Aorta (tissue), 5 donors: ENCODE measurements at regions not wholly inside any gene's neighbourhood (a gene's known extent, or its start where the extent isn't known, plus 50 kb on each side); places are given as distances from the start of the nearest gene placed in this dataset.

Experiments used
- ATAC-seq: fragments of 200-7000 bp; cut with Tn5 transposase; one replicate; pipeline ENCODE4 v1.9.1; 2022; ENCODE audit warnings: moderate library complexity; ENCODE audit not compliant: low FRiP score
- DNase-seq, 2 donors: peaks; one replicate each; pipeline ENCODE4 v3.0.0-alpha.2; 2020
- H3K27ac ChIP-seq, 2 donors: one replicate each; pipeline ENCODE4 v1.5.1; 2013; ENCODE audit warnings: low read length in 2 of 2, mild to moderate bottlenecking in 2 of 2, moderate library complexity in 2 of 2, control low read depth in 1 of 2, inconsistent platforms in 1 of 2, low read depth in 1 of 2
- H3K27me3 ChIP-seq, 2 donors: one replicate each; pipeline ENCODE4 v1.6.1; 2013; ENCODE audit warnings: control low read depth in 1 of 2, low read length in 1 of 2, mild to moderate bottlenecking in 1 of 2, moderate library complexity in 1 of 2; ENCODE audit not compliant: insufficient read depth in 2 of 2, control insufficient read depth in 1 of 2
- H3K36me3 ChIP-seq, 2 donors: one replicate each; pipeline ENCODE4 v1.6.1; 2013; ENCODE audit warnings: control low read depth in 1 of 2, low read length in 1 of 2, mild to moderate bottlenecking in 1 of 2; ENCODE audit not compliant: insufficient read depth in 2 of 2, control insufficient read depth in 1 of 2
- H3K4me1 ChIP-seq, 2 donors: one replicate each; pipeline ENCODE4 v1.6.1; 2013; ENCODE audit warnings: low read length in 2 of 2, control low read depth in 1 of 2, mild to moderate bottlenecking in 1 of 2, moderate library complexity in 1 of 2; ENCODE audit not compliant: insufficient read depth in 2 of 2, control insufficient read depth in 1 of 2
- H3K4me3 ChIP-seq, 2 donors: one replicate each; pipeline ENCODE4 v1.5.1; 2013; ENCODE audit warnings: low read length in 2 of 2, control low read depth in 1 of 2, mild to moderate bottlenecking in 1 of 2
- H3K9me3 ChIP-seq: one replicate; pipeline ENCODE4 v1.6.1; 2013; ENCODE audit warnings: mild to moderate bottlenecking, low read length; ENCODE audit not compliant: control insufficient read depth
- WGBS, 2 donors: extraction: QIAGEN DNeasy Blood & Tissue Kit; methylation state at CpG; one replicate each; pipeline ENCODE4 v1.1.7; 2013; 5-methylcytosine and 5-hydroxymethylcytosine counted together
- intact Hi-C, 2 donors: fragments of 100-400 bp; cut with DNase I; formaldehyde crosslinking; loops; one replicate each; pipeline versions ENCODE4 v1.14.2 to v1.15.0; 2022
- donor health status: healthy with polysubstance abuse.
- donor health status: Bipolar disorder and iron deficiency.
- donor health status: DM: no; HTN: no; CAD: no.
- donor health status: DM: no; HTN: no; CAD: no.
- donor health status: DM: yes; HTN: yes; CAD: no.

- no peak for DNase-seq
Observed at GRCh38 chr20:56166781-56167465, 81.6 kb upstream of the MC3R start.

GRCh38 chr20:56171087-56172012 lies 77.2 kb upstream of the MC3R start:
- no peak for DNase-seq
- no peak for ATAC-seq
- Histone ChIP-seq H3K36me3 (no peaks in the 10 kb centered on the region), H3K9me3 (no peaks in the 10 kb centered on the region), H3K4me3 (no peak overlapping the region), H3K4me1 (no peaks in the 10 kb centered on the region), H3K27ac (no peak overlapping the region), H3K27me3 (no peaks in the 10 kb centered on the region)
- intact Hi-C loops = no loop called here
- WGBS, 2 donors = 67 to 70% methylated on average over 6 of the region's 6 CpGs

More at GRCh38 chr20:56166781-56167465, 81.6 kb upstream of the MC3R start:
- no peaks in the 10 kb centered on the region for H3K9me3 ChIP-seq
- no peaks in the 10 kb centered on the region for H3K4me1 ChIP-seq
- 91 to 92% methylated on average over 15 of the region's 15 CpGs for WGBS, 2 donors
- intact Hi-C loops = no loop called here
- no peak overlapping the region for H3K4me3 ChIP-seq
- H3K27ac ChIP-seq = no peak overlapping the region
- ATAC-seq = no peak
- no peaks in the 10 kb centered on the region for H3K36me3 ChIP-seq
- H3K27me3 ChIP-seq = peaks cover 0 to 2% of the 10 kb centered on the region in 2 donors

DNA sequence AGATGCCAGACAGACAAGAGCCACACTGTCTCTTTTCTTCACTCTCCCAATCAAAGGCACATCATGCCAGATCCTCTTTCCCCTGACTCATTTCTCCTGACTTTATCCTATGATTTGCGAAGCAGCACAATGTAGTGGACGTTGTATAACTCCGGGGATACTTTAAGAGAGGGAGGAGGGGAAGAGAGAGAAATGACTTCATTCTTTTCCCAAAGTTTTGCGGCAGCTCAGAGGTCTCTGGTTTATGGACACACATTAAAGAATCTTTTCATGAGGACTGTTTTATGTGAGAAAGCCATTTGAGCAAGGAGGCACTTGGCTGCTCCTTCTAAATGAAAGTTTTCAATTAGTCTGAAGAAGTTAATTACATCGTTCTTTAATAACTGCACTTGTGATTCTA lies 75.1 kb upstream of the MC3R start:
- intact Hi-C loops = no loop called here
- no peak for DNase-seq
- H3K4me3 ChIP-seq = no peak overlapping the region
- no peaks in the 10 kb centered on the region for H3K4me1 ChIP-seq
- H3K27me3 ChIP-seq = no peaks in the 10 kb centered on the region
- WGBS, 2 donors = 63% methylated on average over 5 of the region's 5 CpGs
- ATAC-seq = no peak
- H3K9me3 ChIP-seq = no peaks in the 10 kb centered on the region
- H3K27ac ChIP-seq = no peak overlapping the region
- no peaks in the 10 kb centered on the region for H3K36me3 ChIP-seq

GRCh38 chr20:56174416-56174815 lies 74.1 kb upstream of the MC3R start:
- DNase-seq = no peak
- H3K36me3 ChIP-seq = no peaks in the 10 kb centered on the region
- H3K4me1 ChIP-seq = no peaks in the 10 kb centered on the region
- 87 to 97% methylated on average over 3 of the region's 3 CpGs for WGBS, 2 donors
- H3K27me3 ChIP-seq = no peaks in the 10 kb centered on the region
- no peaks in the 10 kb centered on the region for H3K9me3 ChIP-seq
- no peak for ATAC-seq
- intact Hi-C loops = no loop called here
- no peak overlapping the region for H3K27ac ChIP-seq
- H3K4me3 ChIP-seq = no peak overlapping the region

- H3K27me3 ChIP-seq = no peaks in the 10 kb centered on the region
- no peak for DNase-seq
- no peaks in the 10 kb centered on the region for H3K36me3 ChIP-seq
- intact Hi-C loops = no loop called here
- no peak for ATAC-seq
- H3K27ac ChIP-seq = no peak overlapping the region
- H3K4me1 ChIP-seq = no peaks in the 10 kb centered on the region
- H3K4me3 ChIP-seq = no peak overlapping the region
- no peaks in the 10 kb centered on the region for H3K9me3 ChIP-seq
- 78 to 83% methylated on average over 3 of the region's 3 CpGs for WGBS, 2 donors
Observed at GRCh38 chr20:56175884-56176283, 72.6 kb upstream of the MC3R start.

- 53 to 60% methylated on average over 6 of the region's 6 CpGs for WGBS, 2 donors
- no peak for DNase-seq
- H3K4me3 ChIP-seq = no peak overlapping the region
- no peaks in the 10 kb centered on the region for H3K36me3 ChIP-seq
- no peak overlapping the region for H3K27ac ChIP-seq
- H3K4me1 ChIP-seq = no peaks in the 10 kb centered on the region
- no peak for ATAC-seq
- intact Hi-C loops = no loop called here
- no peaks in the 10 kb centered on the region for H3K27me3 ChIP-seq
- H3K9me3 ChIP-seq = no peaks in the 10 kb centered on the region
Observed at GRCh38 chr20:56178219-56178618, 70.3 kb upstream of the MC3R start.

GRCh38 chr20:56179051-56179450 lies 69.5 kb upstream of the MC3R start:
- Histone ChIP-seq H3K4me3 (no peak overlapping the region), H3K27ac (no peak overlapping the region), H3K4me1 (no peaks in the 10 kb centered on the region), H3K9me3 (no peaks in the 10 kb centered on the region), H3K27me3 (no peaks in the 10 kb centered on the region), H3K36me3 (no peaks in the 10 kb centered on the region)
- WGBS, 2 donors = 56% methylated on average over 4 of the region's 4 CpGs
- no peak for ATAC-seq
- DNase-seq = no peak
- intact Hi-C loops = no loop called here

DNA sequence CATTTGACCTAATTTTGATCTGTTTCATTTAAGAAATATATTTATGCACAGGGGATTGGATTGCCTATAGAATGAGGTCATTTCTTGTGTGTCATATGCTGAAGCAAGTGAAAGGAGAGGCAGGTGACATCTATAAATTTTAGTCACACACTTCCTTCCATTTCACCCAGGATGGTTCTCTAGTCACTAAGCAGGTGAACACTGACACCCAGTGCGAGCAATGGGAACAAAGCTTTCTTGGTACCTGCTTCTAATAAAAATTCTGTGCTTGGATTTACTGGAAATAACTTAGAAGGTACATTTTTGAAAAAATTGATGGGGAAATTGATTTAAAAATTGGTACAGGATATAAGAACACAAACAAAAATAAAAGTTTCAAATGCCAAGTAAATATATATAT lies 66.9 kb upstream of the MC3R start:
- no peak overlapping the region for H3K27ac ChIP-seq
- WGBS, 2 donors = 90 to 91% methylated on average over 1 of the region's 1 CpG
- no peaks in the 10 kb centered on the region for H3K36me3 ChIP-seq
- no peaks in the 10 kb centered on the region for H3K9me3 ChIP-seq
- no peak for DNase-seq
- peaks cover 0 to 2% of the 10 kb centered on the region in 2 donors for H3K27me3 ChIP-seq
- H3K4me3 ChIP-seq = no peak overlapping the region
- no peaks in the 10 kb centered on the region for H3K4me1 ChIP-seq
- intact Hi-C loops = loop anchor here in 1 of 2 donors (10.0 kb wide), 1 partner anchor 767 kb away; no protein-coding TSS in a partner anchor
- no peak for ATAC-seq
